Calu3 (cell line): ENCODE measurements at regions not wholly inside any gene's neighbourhood (a gene's known extent, or its start where the extent isn't known, plus 50 kb on each side); places are given as distances from the start of the nearest gene placed in this dataset.

Experiments used
- BruUV-seq: library from RNA; stranded (reverse); fragments of 400-500 nt; replicated peaks from 2 replicates; lab custom pipeline; 2021; lab: Mats Ljungman, UMichigan
- CTCF ChIA-PET: fragments of 300-600 bp; sonication (Branson Sonifier 250); formaldehyde crosslinking; loops from one replicate; lab custom pipeline; 2022; ENCODE audit warnings: antibody characterized with exemption; lab: Charles Lee
- DNase-seq: peaks from one replicate; pipeline ENCODE4 v3.0.0; 2022
- H3K27ac Mint-ChIP-seq: one replicate; pipeline ENCODE4 v1.8.0; 2022; ENCODE audit warnings: mixed read lengths; ENCODE audit not compliant: unreplicated experiment
- H3K27me3 Mint-ChIP-seq: one replicate; pipeline ENCODE4 v1.8.0; 2022; ENCODE audit warnings: mixed read lengths; ENCODE audit not compliant: unreplicated experiment
- H3K36me3 Mint-ChIP-seq: one replicate; pipeline ENCODE4 v1.8.0; 2022; ENCODE audit warnings: mild to moderate bottlenecking, moderate library complexity, mixed read lengths; ENCODE audit not compliant: insufficient read depth, unreplicated experiment
- H3K4me1 Mint-ChIP-seq: one replicate; pipeline ENCODE4 v1.8.0; 2022; ENCODE audit warnings: mild to moderate bottlenecking, low read depth, mixed read lengths; ENCODE audit not compliant: unreplicated experiment
- H3K4me3 Mint-ChIP-seq: one replicate; pipeline ENCODE4 v1.8.0; 2022; ENCODE audit warnings: mild to moderate bottlenecking, low read depth, moderate library complexity, mixed read lengths; ENCODE audit not compliant: unreplicated experiment
- H3K9me3 Mint-ChIP-seq: one replicate; pipeline ENCODE4 v1.8.0; 2022; ENCODE audit warnings: low read depth, mixed read lengths; ENCODE audit not compliant: unreplicated experiment
- intact Hi-C: fragments of 100-400 bp; cut with micrococcal nuclease; formaldehyde crosslinking; loops from one replicate; pipeline ENCODE4 v1.10.0; 2022; ENCODE audit not compliant: unreplicated experiment
- TF ChIP-seq, protein P1 (sequence below): fragments of 200-600 bp; IDR thresholded peaks from one replicate; pipeline ENCODE4 v1.8.0; 2022; ENCODE audit warnings: antibody characterized with exemption; ENCODE audit not compliant: unreplicated experiment

DNA sequence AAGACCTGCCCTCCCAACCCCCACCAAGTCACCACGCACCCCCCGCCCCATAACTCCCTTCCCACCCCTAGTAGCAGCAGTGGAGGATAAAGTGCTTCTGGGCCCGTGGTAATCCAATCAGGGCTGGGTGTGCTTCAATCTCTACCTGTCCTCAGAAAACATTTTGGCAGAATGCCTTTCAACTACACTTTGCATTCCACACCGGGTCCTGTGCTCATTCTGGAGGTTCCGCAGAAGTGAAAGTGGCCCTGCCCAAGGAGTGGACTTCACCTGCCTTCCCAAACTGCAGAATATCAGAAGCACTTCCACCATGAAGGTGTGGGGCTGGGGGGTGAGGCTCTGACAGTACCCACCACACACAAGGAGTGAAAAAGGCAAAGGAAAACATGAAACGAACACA is 322.3 kb downstream of the DHX15 start:
- Mint-ChIP-seq H3K9me3 (no peaks in the 10 kb centered on the region), H3K27me3 (peaks cover 44% of the 10 kb centered on the region), H3K36me3 (no peaks in the 10 kb centered on the region), H3K27ac (no peak overlapping the region), H3K4me3 (no peak overlapping the region), H3K4me1 (peaks cover 10% of the 10 kb centered on the region)
- intact Hi-C loops: no loop called here
- TF ChIP-seq, protein P1, sequence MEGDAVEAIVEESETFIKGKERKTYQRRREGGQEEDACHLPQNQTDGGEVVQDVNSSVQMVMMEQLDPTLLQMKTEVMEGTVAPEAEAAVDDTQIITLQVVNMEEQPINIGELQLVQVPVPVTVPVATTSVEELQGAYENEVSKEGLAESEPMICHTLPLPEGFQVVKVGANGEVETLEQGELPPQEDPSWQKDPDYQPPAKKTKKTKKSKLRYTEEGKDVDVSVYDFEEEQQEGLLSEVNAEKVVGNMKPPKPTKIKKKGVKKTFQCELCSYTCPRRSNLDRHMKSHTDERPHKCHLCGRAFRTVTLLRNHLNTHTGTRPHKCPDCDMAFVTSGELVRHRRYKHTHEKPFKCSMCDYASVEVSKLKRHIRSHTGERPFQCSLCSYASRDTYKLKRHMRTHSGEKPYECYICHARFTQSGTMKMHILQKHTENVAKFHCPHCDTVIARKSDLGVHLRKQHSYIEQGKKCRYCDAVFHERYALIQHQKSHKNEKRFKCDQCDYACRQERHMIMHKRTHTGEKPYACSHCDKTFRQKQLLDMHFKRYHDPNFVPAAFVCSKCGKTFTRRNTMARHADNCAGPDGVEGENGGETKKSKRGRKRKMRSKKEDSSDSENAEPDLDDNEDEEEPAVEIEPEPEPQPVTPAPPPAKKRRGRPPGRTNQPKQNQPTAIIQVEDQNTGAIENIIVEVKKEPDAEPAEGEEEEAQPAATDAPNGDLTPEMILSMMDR: no peak
- no TSS peak for BruUV-seq
- CTCF ChIA-PET: no interaction called here
- DNase-seq: no peak

DNA sequence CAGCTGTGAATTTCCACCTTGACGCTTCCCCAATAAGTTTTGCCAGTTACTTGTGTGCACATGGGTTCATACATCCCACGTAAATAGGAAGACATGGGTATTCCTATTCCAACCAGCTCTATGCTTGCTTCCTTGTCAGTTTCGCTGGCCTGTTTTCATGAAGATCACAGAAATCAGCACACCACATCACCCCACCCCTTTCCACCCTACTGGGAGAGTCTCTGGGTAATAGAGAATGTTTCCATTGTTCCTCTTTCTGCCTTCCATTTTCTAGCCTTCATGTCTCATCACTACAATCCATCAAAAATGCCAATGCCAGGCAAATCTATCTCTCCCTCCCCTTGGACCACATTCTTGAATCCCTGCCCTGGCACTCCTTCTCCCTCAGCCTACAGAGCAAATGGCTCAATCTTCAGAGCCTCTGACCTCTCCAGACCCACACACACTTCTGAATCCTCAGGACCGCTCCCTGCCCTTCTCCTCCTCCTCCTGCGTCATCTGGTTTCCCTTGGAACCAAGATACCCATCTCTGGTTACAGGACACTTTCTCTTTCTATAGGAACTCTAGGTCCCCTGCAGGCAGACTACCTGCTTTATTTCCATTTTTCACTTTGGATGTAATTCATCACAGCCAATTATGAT is 323.3 kb downstream of the DHX15 start:
- no peak overlapping the region for H3K27ac Mint-ChIP-seq

DNA sequence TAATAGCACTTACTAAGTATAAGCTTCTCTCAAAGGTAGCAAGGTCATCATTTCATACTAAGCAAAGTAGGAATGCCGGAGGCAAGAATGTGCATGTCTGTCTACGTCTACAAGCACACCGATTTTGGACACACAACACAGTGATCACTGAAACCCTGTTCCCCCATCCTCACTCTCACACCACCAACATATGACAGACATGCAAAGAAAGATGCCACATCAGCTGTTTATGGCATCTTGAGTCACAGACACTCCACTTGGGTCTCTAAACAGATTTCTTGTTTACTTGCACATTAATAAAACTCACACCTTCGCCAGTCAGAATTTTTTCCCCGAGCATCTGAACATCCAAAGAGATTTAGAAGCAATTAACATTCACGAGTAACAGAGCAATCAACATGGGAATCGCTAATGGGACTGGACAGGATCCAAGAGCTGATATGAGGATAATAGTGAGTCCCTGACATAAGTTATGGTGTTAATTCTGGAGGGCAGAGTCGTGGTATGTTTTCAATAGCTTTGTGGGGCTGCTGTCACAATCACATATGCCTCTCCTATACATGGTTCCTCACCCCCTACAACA is 324.1 kb downstream of the DHX15 start:
- H3K9me3 Mint-ChIP-seq: no peaks in the 10 kb centered on the region
- H3K36me3 Mint-ChIP-seq: no peaks in the 10 kb centered on the region
- peaks cover 10% of the 10 kb centered on the region for H3K4me1 Mint-ChIP-seq
- DNase-seq: no peak
- no peak overlapping the region for H3K27ac Mint-ChIP-seq
- peaks cover 59% of the 10 kb centered on the region for H3K27me3 Mint-ChIP-seq
- TF ChIP-seq, protein P1: no peak
- CTCF ChIA-PET: no interaction called here
- no TSS peak for BruUV-seq
- H3K4me3 Mint-ChIP-seq: no peak overlapping the region
- intact Hi-C loops: no loop called here

More for the DNA sequence above, 323.3 kb downstream of the DHX15 start:
- no TSS peak for BruUV-seq
- CTCF ChIA-PET: no interaction called here
- Mint-ChIP-seq H3K4me3 (no peak overlapping the region), H3K36me3 (no peaks in the 10 kb centered on the region), H3K9me3 (no peaks in the 10 kb centered on the region), H3K4me1 (peaks cover 10% of the 10 kb centered on the region), H3K27me3 (peaks cover 55% of the 10 kb centered on the region)
- intact Hi-C loops: no loop called here
- no peak for DNase-seq
- TF ChIP-seq, protein P1: no peak

DNA sequence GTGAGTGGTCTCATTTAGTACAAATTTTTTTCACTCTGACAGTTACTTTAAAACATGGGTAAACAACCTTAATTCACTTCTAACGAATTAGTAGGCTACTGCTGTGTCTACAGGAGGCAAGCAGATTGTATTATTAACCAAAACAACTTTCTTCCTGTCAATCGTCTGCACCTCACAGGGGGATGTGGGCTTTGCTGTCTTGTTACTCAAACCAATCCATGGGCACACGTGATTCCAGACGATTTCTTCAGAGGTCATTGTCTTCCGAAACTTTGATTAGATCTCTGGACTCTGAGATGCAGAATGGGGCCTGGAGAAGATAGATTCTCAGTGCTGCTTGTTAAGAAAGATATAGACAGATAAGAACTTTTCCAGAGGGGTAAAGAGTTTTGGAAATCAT is 327.8 kb downstream of the DHX15 start:
- no TSS peak for BruUV-seq
- CTCF ChIA-PET: no interaction called here

More for the DNA sequence above, 327.8 kb downstream of the DHX15 start:
- no peak overlapping the region for H3K27ac Mint-ChIP-seq
- no peaks in the 10 kb centered on the region for H3K36me3 Mint-ChIP-seq
- H3K4me3 Mint-ChIP-seq: no peak overlapping the region
- peaks cover 7% of the 10 kb centered on the region for H3K4me1 Mint-ChIP-seq
- TF ChIP-seq, protein P1: no peak
- peaks cover 55% of the 10 kb centered on the region for H3K27me3 Mint-ChIP-seq
- DNase-seq: no peak
- intact Hi-C loops: no loop called here
- H3K9me3 Mint-ChIP-seq: no peaks in the 10 kb centered on the region
